ENCODE measurements at regions not wholly inside any gene's neighbourhood (a gene's known extent, or its start where the extent isn't known, plus 50 kb on each side); places are given as distances from the start of the nearest gene placed in this dataset.

- TF ChIP-seq CTCF (IDR thresholded peaks at IDR 0.05; ENCODE audit: extremely low read depth in 1 of 2, insufficient read depth in 1 of 2, low read depth in 1 of 2, low read length in 2 of 2) (no peak), JUN (IDR thresholded peaks at IDR 0.05; ENCODE audit: borderline replicate concordance, insufficient read depth, insufficient read length, low read depth) (no peak), POLR2A (IDR thresholded peaks at IDR 0.05; ENCODE audit: low read depth, low read length) (no peak), POLR2AphosphoS5 (IDR thresholded peaks at IDR 0.05; ENCODE audit: insufficient read depth, low read depth, low read length) (no peak), GATA2 (IDR thresholded peaks at IDR 0.05; ENCODE audit: insufficient read depth, insufficient read length, low read depth, low read length) (no peak), MAX (IDR thresholded peaks at IDR 0.05; ENCODE audit: insufficient read depth, insufficient read length) (no peak)
Measured at GRCh38 chrX:7264399-7264798, 116.4 kb upstream of the PUDP start.
